ENCODE measurements at regions not wholly inside any gene's neighbourhood (a gene's known extent, or its start where the extent isn't known, plus 50 kb on each side); places are given as distances from the start of the nearest gene placed in this dataset.

DNA sequence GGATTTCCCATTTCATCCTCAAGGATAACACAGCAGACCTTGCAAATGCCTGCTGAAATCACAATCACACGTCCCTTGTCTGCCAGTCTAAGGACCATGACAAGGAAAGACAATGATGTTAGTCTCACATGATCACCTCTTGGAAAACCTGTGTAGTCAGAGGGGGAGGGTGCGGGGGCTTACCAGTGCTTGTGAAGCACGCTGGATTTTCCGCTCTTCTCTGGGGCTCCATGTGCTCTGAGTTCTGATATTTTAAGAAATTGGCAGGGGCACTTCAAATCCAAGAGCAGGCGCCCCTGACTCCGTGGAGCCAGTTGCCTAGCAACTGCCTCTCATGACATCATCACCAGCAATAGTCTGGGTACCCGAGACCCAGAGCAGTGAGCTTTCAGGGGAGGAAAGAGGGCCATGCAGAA, 200.9 kb upstream of the C14orf180 start:
- WGBS (ENCODE audit: low lambda C conversion rate, missing lambda C conversion rate): 74% methylated on average over 7 of the region's 7 CpGs
- H3K27me3 ChIP-seq: no peaks in the 10 kb centered on the region
- H3K27ac ChIP-seq: no peak overlapping the region
- H4K20me1 ChIP-seq (ENCODE audit: insufficient read depth, poor library complexity, severe bottlenecking): no peaks in the 10 kb centered on the region
- H2AFZ ChIP-seq: no peak overlapping the region
- DNase-seq (ENCODE audit: low spot score): no peak
- no peaks in the 10 kb centered on the region for H3K36me3 ChIP-seq (replicated peaks; ENCODE audit: insufficient read depth, low read depth)
- no peaks in the 10 kb centered on the region for H3K9me2 ChIP-seq (replicated peaks; ENCODE audit: insufficient read depth)
- TF ChIP-seq EZH2phosphoT487 (IDR thresholded peaks at IDR 0.05; ENCODE audit: low read depth, severe bottlenecking, unreplicated experiment) (no peak), EZH2 (IDR thresholded peaks at IDR 0.05; ENCODE audit: borderline replicate concordance) (no peak)
- TF ChIP-seq, protein P1, sequence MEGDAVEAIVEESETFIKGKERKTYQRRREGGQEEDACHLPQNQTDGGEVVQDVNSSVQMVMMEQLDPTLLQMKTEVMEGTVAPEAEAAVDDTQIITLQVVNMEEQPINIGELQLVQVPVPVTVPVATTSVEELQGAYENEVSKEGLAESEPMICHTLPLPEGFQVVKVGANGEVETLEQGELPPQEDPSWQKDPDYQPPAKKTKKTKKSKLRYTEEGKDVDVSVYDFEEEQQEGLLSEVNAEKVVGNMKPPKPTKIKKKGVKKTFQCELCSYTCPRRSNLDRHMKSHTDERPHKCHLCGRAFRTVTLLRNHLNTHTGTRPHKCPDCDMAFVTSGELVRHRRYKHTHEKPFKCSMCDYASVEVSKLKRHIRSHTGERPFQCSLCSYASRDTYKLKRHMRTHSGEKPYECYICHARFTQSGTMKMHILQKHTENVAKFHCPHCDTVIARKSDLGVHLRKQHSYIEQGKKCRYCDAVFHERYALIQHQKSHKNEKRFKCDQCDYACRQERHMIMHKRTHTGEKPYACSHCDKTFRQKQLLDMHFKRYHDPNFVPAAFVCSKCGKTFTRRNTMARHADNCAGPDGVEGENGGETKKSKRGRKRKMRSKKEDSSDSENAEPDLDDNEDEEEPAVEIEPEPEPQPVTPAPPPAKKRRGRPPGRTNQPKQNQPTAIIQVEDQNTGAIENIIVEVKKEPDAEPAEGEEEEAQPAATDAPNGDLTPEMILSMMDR (IDR thresholded peaks at IDR 0.05; ENCODE audit: poor library complexity): no peak
- H3K9me3 ChIP-seq (ENCODE audit: low read depth): no peaks in the 10 kb centered on the region
- H3K79me2 ChIP-seq: no peaks in the 10 kb centered on the region
- H3K4me1 ChIP-seq (ENCODE audit: insufficient read depth): no peaks in the 10 kb centered on the region
- H3K4me3 ChIP-seq: no peak overlapping the region
- no peak overlapping the region for H3K4me2 ChIP-seq

DNA sequence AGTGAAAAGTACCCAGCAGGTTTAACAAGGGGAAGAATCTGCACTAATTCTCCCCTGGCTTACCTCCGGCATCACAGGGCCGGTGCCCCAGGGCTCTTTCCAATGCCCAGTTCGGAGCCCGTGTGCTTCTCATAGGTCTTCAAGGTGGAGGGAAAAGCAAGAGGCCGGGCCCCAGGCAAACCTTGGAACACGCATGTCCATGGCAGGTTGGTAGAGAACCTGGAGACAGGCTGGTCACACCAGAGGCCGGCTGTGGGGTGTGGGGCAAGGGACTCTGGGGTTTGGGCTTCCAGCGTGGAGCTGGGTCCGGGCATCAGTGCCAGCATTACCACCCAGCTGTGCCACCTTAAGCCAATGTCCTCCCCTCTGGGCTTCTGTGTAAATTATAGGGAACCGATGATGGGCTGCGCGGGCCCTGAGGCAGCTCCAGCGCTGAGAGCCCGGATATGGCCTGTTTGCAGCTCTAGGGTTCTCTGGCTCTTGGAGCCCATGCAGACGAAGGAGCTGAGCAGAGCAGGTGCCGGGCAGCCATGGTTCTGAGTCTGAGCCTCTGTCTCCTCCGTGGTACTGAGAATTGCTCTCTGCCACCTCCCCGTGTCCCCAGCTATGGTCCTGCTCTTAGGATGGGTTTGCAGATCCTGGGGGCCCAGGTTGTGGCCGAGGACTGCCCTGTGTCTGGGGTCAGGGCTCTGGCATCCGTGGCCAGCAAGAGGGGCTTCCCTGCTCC, 197.0 kb upstream of the C14orf180 start:
- no peaks in the 10 kb centered on the region for H3K4me1 ChIP-seq (ENCODE audit: insufficient read depth)
- no peak overlapping the region for H3K4me3 ChIP-seq
- TF ChIP-seq EZH2 (IDR thresholded peaks at IDR 0.05; ENCODE audit: borderline replicate concordance) (no peak), EZH2phosphoT487 (IDR thresholded peaks at IDR 0.05; ENCODE audit: low read depth, severe bottlenecking, unreplicated experiment) (no peak)
- TF ChIP-seq, protein P1 (IDR thresholded peaks at IDR 0.05; ENCODE audit: poor library complexity): no peak
- H3K9me3 ChIP-seq (ENCODE audit: low read depth): no peaks in the 10 kb centered on the region
- H3K27me3 ChIP-seq: no peaks in the 10 kb centered on the region
- no peak overlapping the region for H2AFZ ChIP-seq
- H3K36me3 ChIP-seq (replicated peaks; ENCODE audit: insufficient read depth, low read depth): no peaks in the 10 kb centered on the region
- 95% methylated on average over 20 of the region's 20 CpGs for WGBS (ENCODE audit: low lambda C conversion rate, missing lambda C conversion rate)
- no peaks in the 10 kb centered on the region for H3K79me2 ChIP-seq
- H3K27ac ChIP-seq: no peak overlapping the region
- no peak for DNase-seq (ENCODE audit: low spot score)
- H4K20me1 ChIP-seq (ENCODE audit: insufficient read depth, poor library complexity, severe bottlenecking): no peaks in the 10 kb centered on the region
- no peaks in the 10 kb centered on the region for H3K9me2 ChIP-seq (replicated peaks; ENCODE audit: insufficient read depth)
- no peak overlapping the region for H3K4me2 ChIP-seq

DNA sequence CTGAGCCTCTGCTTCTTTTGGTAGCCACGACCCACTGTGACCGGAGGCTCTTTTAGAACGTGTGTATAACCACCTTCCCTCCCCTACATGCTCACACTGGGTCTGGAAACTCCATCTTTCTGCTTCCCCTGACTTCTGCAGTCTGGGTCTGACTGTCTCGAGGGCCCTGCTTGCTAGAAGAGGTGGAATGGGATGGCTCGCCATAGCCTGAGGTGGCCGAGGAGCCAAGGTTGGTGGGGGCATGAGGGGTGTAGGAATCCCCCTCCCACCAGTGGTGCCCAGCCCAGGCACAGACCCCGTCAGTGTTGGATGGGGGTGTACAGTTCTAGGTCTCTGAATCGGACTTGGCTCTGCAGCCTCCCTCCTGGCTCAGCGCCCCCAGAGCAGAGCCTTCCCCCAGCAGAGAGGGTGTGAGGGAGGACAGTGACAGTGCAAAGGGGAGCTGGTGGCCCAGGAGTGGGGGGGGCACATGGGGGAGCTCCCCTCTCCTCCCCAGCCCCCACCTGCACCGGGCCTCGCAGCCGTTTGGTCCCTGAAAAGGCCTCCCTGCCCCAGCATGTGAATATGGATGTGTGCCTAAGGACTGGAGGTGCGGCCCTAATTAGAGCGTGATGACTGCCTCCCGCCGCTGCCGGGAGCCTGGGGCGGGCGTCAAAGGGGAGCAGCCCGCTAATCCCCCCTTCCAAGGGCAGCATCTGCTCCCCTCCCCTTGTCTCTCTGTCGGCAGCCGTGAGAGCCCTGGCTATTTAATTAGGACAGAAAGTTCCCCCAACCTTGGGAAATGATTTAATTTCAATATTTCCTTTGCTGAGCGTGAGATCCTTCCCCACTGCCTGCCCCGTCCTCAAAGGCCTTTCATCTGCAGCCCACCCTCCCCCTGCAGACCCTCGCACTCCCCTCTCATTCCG, 196.2 kb upstream of the C14orf180 start:
- no peaks in the 10 kb centered on the region for H4K20me1 ChIP-seq (ENCODE audit: insufficient read depth, poor library complexity, severe bottlenecking)
- H3K4me2 ChIP-seq: no peak overlapping the region
- no peak overlapping the region for H3K4me3 ChIP-seq
- no peak overlapping the region for H2AFZ ChIP-seq
- WGBS (ENCODE audit: low lambda C conversion rate, missing lambda C conversion rate): 65% methylated on average over 24 of the region's 26 CpGs
- no peak for DNase-seq (ENCODE audit: low spot score)
- H3K9me2 ChIP-seq (replicated peaks; ENCODE audit: insufficient read depth): no peaks in the 10 kb centered on the region
- H3K79me2 ChIP-seq: no peaks in the 10 kb centered on the region
- no peaks in the 10 kb centered on the region for H3K27me3 ChIP-seq
- H3K36me3 ChIP-seq (replicated peaks; ENCODE audit: insufficient read depth, low read depth): no peaks in the 10 kb centered on the region
- H3K4me1 ChIP-seq (ENCODE audit: insufficient read depth): no peaks in the 10 kb centered on the region
- TF ChIP-seq EZH2 (IDR thresholded peaks at IDR 0.05; ENCODE audit: borderline replicate concordance): no peak
- H3K9me3 ChIP-seq (ENCODE audit: low read depth): no peaks in the 10 kb centered on the region
- H3K27ac ChIP-seq: no peak overlapping the region
